ENCODE measurements at regions not wholly inside any gene's neighbourhood (a gene's known extent, or its start where the extent isn't known, plus 50 kb on each side); places are given as distances from the start of the nearest gene placed in this dataset.
A peak's percentile ranks its signal among the peaks of the same experiment; 100 is the strongest.

GRCh38 chr13:48158290-48158689, 63.4 kb upstream of the MED4 start:
- peaks cover 0 to 2% (median 0%) of the 10 kb centered on the region in 3 donors for H3K27me3 Mint-ChIP-seq (ENCODE audit: low read depth in 3 of 3)
- peak overlapping the region in 1 of 5 donors; percentile 8 for H3K4me3 Mint-ChIP-seq
- peaks cover 57 to 58% of the 10 kb centered on the region in 2 donors for H3K4me1 Mint-ChIP-seq
- no peak for DNase-seq
- H3K9me3 Mint-ChIP-seq, result no peaks in the 10 kb centered on the region
- H3K36me3 Mint-ChIP-seq, result no peaks in the 10 kb centered on the region
- H3K27ac Mint-ChIP-seq, result peak overlapping the region in 4 of 6 donors; percentile 13 to 90 (median 68)

GRCh38 chr13:48156466-48156865, 61.6 kb upstream of the MED4 start:
- Mint-ChIP-seq H3K4me3 (peak overlapping the region; percentile 37 to 75 (median 51)), H3K27ac (peak overlapping the region; percentile 79 to 95 (median 92)), H3K36me3 (no peaks in the 10 kb centered on the region), H3K9me3 (no peaks in the 10 kb centered on the region), H3K27me3 (ENCODE audit: low read depth in 3 of 3) (peaks cover 0 to 3% (median 1%) of the 10 kb centered on the region in 3 donors), H3K4me1 (peaks cover 64 to 65% of the 10 kb centered on the region in 2 donors)
- peak; percentile 26 to 38 (median 30) for DNase-seq

GRCh38 chr13:48155848-48156247, 60.9 kb upstream of the MED4 start:
- Mint-ChIP-seq H3K36me3 (no peaks in the 10 kb centered on the region), H3K9me3 (no peaks in the 10 kb centered on the region), H3K4me3 (peak overlapping the region; percentile 37 to 75 (median 51)), H3K4me1 (peaks cover 63 to 64% of the 10 kb centered on the region in 2 donors), H3K27ac (peak overlapping the region; percentile 79 to 95 (median 92)), H3K27me3 (ENCODE audit: low read depth in 3 of 3) (peaks cover 1 to 3% (median 2%) of the 10 kb centered on the region in 3 donors)
- DNase-seq, result peak; percentile 73 to 78 (median 74)

- Mint-ChIP-seq H3K27ac (peak overlapping the region; percentile 79 to 95 (median 92)), H3K4me3 (peak overlapping the region in 3 of 5 donors; percentile 25 to 67 (median 48)), H3K9me3 (no peaks in the 10 kb centered on the region), H3K4me1 (peaks cover 61 to 64% of the 10 kb centered on the region in 2 donors), H3K36me3 (no peaks in the 10 kb centered on the region), H3K27me3 (ENCODE audit: low read depth in 3 of 3) (peaks cover 1 to 3% (median 2%) of the 10 kb centered on the region in 3 donors)
- no peak for DNase-seq
These were observed 59.8 kb upstream of the MED4 start for GRCh38 chr13:48154671-48155070.

- peaks cover 61 to 62% of the 10 kb centered on the region in 2 donors for H3K4me1 Mint-ChIP-seq
- peaks cover 0 to 2% (median 0%) of the 10 kb centered on the region in 3 donors for H3K36me3 Mint-ChIP-seq
- H3K27me3 Mint-ChIP-seq (ENCODE audit: low read depth in 3 of 3), result peaks cover 1 to 3% (median 2%) of the 10 kb centered on the region in 3 donors
- peak overlapping the region in 1 of 5 donors; percentile 7 for H3K4me3 Mint-ChIP-seq
- no peak for DNase-seq
- H3K27ac Mint-ChIP-seq, result peak overlapping the region in 3 of 6 donors; percentile 63 to 83 (median 80)
- H3K9me3 Mint-ChIP-seq, result no peaks in the 10 kb centered on the region
These were observed 58.3 kb upstream of the MED4 start for GRCh38 chr13:48153186-48153585.

- peaks cover 54 to 59% of the 10 kb centered on the region in 2 donors for H3K4me1 Mint-ChIP-seq
- peak overlapping the region; percentile 58 to 67 (median 65) for H3K4me3 Mint-ChIP-seq
- DNase-seq, result peak in 1 of 3 donors; percentile 16
These were observed 56.7 kb upstream of the MED4 start for GRCh38 chr13:48151363-48152161.

GRCh38 chr13:48148454-48148853, 53.5 kb upstream of the MED4 start:
- no peak overlapping the region for H3K4me3 Mint-ChIP-seq
- peak overlapping the region in 1 of 6 donors; percentile 84 for H3K27ac Mint-ChIP-seq
- H3K4me1 Mint-ChIP-seq, result peaks cover 37 to 41% of the 10 kb centered on the region in 2 donors

More at GRCh38 chr13:48151363-48152161, 56.7 kb upstream of the MED4 start:
- H3K27ac Mint-ChIP-seq, result peak overlapping the region; percentile 79 to 90 (median 84)
- no peaks in the 10 kb centered on the region for H3K9me3 Mint-ChIP-seq
- H3K27me3 Mint-ChIP-seq (ENCODE audit: low read depth in 3 of 3), result peaks cover 1 to 3% (median 2%) of the 10 kb centered on the region in 3 donors
- H3K36me3 Mint-ChIP-seq, result peaks cover 0 to 4% (median 4%) of the 10 kb centered on the region in 3 donors

GRCh38 chr13:48146636-48147035, 51.7 kb upstream of the MED4 start:
- peaks cover 22 to 23% of the 10 kb centered on the region in 2 donors for H3K4me1 Mint-ChIP-seq
- H3K27ac Mint-ChIP-seq, result no peak overlapping the region
- DNase-seq, result no peak
- no peaks in the 10 kb centered on the region for H3K9me3 Mint-ChIP-seq
- peaks cover 0 to 4% (median 4%) of the 10 kb centered on the region in 3 donors for H3K36me3 Mint-ChIP-seq
- peaks cover 0 to 2% (median 0%) of the 10 kb centered on the region in 3 donors for H3K27me3 Mint-ChIP-seq (ENCODE audit: low read depth in 3 of 3)
- H3K4me3 Mint-ChIP-seq, result no peak overlapping the region

More at GRCh38 chr13:48148454-48148853, 53.5 kb upstream of the MED4 start:
- DNase-seq, result no peak
- no peaks in the 10 kb centered on the region for H3K9me3 Mint-ChIP-seq
- H3K36me3 Mint-ChIP-seq, result peaks cover 0 to 4% (median 4%) of the 10 kb centered on the region in 3 donors
- H3K27me3 Mint-ChIP-seq (ENCODE audit: low read depth in 3 of 3), result peaks cover 1 to 3% (median 2%) of the 10 kb centered on the region in 3 donors

- no peak for DNase-seq
- H3K27me3 Mint-ChIP-seq (ENCODE audit: low read depth in 3 of 3), result peaks cover 0 to under 1% (median 0%) of the 10 kb centered on the region in 3 donors
- H3K9me3 Mint-ChIP-seq, result no peaks in the 10 kb centered on the region
- no peak overlapping the region for H3K27ac Mint-ChIP-seq
- H3K4me3 Mint-ChIP-seq, result no peak overlapping the region
- H3K36me3 Mint-ChIP-seq, result peaks cover 0 to 4% (median 4%) of the 10 kb centered on the region in 3 donors
- peaks cover 17 to 18% of the 10 kb centered on the region in 2 donors for H3K4me1 Mint-ChIP-seq
These were observed 51.2 kb upstream of the MED4 start for GRCh38 chr13:48146122-48146521.

Data from immature natural killer cell (primary cell).